ENCODE measurements at regions not wholly inside any gene's neighbourhood (a gene's known extent, or its start where the extent isn't known, plus 50 kb on each side); places are given as distances from the start of the nearest gene placed in this dataset.

DNA sequence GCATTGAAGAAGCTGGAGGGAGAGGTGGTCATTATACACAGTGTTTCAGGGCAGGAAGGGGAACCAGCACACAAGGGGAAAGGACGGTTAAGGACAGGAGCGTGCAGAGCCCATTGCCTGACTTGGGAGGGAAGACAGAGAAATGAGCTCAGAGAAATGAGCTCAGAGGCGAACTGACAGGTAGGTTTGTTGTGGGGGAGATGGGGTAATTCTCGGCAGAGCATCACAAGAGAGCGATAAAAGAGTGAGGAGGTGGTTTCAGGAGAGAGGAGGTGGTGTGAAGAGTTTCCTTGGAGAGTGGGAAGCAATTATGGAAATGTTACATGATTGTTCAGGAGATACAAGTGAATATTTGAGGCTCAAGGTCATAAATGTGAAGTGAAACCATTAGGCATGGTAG, 61.0 kb downstream of the MRGPRX1 start:
- no peak for DNase-seq

DNA sequence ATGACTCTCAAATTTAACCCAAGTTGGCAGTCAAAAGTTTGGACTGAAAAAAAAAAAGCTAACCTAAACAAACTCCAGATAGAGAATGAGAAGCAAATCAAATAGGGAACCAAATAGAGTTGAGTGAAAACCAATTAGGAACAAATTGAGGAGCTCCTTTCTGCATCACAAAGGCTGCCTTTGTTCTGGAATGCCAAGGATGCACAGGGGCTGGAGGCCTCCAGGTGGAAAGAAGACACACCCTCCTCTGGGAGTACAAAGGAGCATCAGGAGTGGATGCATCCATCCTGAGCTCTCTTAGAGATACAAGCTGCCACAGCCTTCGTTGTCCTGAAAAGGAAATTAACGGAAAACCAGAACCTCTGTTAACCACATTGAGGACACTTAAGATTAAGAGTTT, 73.3 kb downstream of the MRGPRX1 start:
- DNase-seq, result no peak

DNA sequence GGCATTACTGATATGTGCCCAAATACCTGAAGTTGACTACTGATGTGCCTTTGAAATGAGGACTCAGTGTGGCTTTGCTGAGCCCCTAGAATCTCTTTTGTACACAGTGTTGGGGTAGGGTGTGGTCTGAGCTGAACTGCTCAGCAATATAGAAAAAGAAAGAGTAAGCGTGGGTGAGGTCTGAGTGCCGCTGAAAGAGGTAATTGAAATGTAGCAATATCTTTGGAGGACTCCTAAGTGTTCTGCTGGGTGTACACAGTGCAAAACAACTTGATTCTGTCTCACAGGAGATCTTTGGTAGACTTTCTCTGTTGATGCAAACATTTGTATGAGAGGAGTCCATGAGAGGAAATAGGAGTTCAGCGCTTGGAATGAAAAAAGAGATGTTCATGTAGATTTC, 73.7 kb upstream of the PTPN5 start:
- DNase-seq, result no peak

DNA sequence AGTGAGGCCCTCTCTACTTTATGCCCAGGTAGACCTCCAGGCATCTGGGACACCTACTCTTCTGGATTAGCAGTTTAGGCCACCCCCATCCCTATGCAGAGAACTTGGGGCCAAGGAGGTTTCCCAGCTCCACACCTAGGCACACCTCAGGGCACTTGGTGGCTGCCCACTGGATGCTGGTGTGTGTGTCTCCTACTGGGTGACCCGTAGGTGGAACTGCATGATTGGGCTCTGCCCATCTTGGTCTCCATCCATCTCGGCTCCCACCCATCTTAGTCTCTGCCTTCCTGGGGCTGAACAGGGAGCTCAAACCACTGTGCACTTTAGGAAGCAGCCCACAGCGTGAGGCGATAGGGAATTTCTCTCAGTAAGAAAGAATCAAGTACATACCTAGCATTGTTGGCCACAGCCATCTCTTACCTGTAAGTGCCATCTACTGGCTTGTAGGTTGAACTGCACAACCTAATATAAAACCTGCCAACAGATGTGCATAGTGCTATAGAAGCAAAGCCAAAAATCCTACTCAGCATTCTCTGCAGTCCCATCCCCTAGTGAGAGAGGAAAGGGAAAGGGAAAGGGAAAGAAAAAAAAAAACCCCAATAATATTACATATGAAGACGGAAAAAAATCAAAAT, 61.6 kb upstream of the PTPN5 start:
- peak; percentile 83 for DNase-seq

DNA sequence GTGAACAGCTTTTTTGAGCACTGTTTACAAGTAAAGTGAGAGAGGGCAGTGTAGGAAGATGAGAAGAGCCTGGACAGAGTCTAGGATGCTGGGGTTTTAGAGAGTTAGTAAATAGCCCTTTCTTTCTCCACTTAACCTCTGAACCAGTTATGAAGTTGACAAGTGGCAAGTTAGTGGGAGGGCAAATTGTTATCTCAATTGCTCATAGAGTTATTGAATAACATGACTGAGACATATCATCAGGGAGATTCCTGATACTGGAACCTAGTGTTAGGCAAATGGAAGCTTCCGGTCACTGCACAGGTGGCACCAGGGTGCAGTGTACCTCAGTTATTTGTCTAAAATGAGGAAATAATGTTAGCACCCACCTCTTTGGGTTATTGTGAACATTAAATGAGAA, 57.8 kb upstream of the PTPN5 start:
- no peak for DNase-seq

DNA sequence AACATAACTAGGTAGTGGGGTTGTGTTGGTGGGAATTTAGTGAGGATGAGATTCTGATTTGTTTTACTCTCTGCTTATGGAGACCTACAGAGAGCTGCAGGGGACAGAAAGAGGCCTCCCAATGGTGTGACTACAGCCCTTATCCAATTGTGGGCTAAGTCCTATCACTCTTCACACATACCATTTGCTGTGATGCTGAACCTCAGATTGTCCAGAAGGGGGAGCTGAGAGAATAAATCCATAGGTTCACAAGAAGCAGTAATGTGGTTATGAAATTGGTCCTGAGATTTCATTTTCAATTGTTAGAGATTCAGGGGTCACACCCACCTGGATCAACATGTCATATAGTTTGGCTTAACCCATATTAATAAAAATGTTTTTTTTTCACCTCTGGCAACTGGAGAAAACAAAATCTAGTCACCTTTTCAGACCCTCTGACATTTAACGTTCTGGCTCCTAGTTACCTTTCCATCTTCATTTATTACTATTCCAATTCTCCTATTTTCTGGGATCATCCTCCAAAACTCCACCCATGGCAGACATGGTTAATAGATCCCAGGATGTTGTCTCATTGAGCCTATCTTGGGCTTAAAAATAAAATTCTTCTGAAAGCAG, 53.3 kb upstream of the PTPN5 start:
- DNase-seq, result peak; percentile 84

Measured in DMS53 (cell line).